ENCODE measurements at regions not wholly inside any gene's neighbourhood (a gene's known extent, or its start where the extent isn't known, plus 50 kb on each side); places are given as distances from the start of the nearest gene placed in this dataset.

- intact Hi-C loops (cut with micrococcal nuclease) = no loop called here
- Mint-ChIP-seq H3K27me3 (peaks cover 0 to 2% of the 10 kb centered on the region in 2 donors), H3K4me3 (no peak overlapping the region), H3K9me3 (no peaks in the 10 kb centered on the region), H3K36me3 (no peaks in the 10 kb centered on the region), H3K4me1 (no peaks in the 10 kb centered on the region), H3K27ac (no peak overlapping the region)
- no peaks in the 10 kb centered on the region for H3K9me3 ChIP-seq (ENCODE audit: control insufficient read depth in 1 of 2, low read length in 2 of 2)
- POLR2A ChIA-PET (ENCODE audit: partially characterized antibody) = no interaction called here
- no peaks in the 10 kb centered on the region for H3K4me1 ChIP-seq (ENCODE audit: insufficient read depth, low read length)
- no peak overlapping the region for H3K27ac ChIP-seq (ENCODE audit: low read depth, low read length)
- no peak overlapping the region for H3K4me3 ChIP-seq (ENCODE audit: low read length in 2 of 2)
- no peaks in the 10 kb centered on the region for H3K27me3 ChIP-seq (ENCODE audit: insufficient read depth, low read length)
- no peak for DNase-seq
- CTCF ChIA-PET (ENCODE audit: partially characterized antibody) = interaction anchor here (2.1 kb wide), 1 partner anchor 25 kb away, joined by 8 read pairs; no protein-coding TSS in a partner anchor
- no peaks in the 10 kb centered on the region for H3K36me3 ChIP-seq (ENCODE audit: insufficient read depth, low read length)
Measured at GRCh38 chr11:32200136-32200847, 109.4 kb downstream of the RCN1 start.

- no peaks in the 10 kb centered on the region for H3K27me3 ChIP-seq (ENCODE audit: insufficient read depth, low read length)
- H3K27me3 Mint-ChIP-seq = peaks cover 10 to 12% of the 10 kb centered on the region in 2 donors
- H3K4me1 Mint-ChIP-seq = no peaks in the 10 kb centered on the region
- no peaks in the 10 kb centered on the region for H3K4me1 ChIP-seq (ENCODE audit: insufficient read depth, low read length)
- intact Hi-C loops (cut with micrococcal nuclease) = no loop called here
- peaks cover 0 to 2% (median 0%) of the 10 kb centered on the region in 8 donors for H3K9me3 Mint-ChIP-seq
- H3K4me3 Mint-ChIP-seq = no peak overlapping the region
- H3K9me3 ChIP-seq (ENCODE audit: control insufficient read depth in 1 of 2, low read length in 2 of 2) = no peaks in the 10 kb centered on the region
- POLR2A ChIA-PET (ENCODE audit: partially characterized antibody) = no interaction called here
- H3K27ac Mint-ChIP-seq = no peak overlapping the region
- no peaks in the 10 kb centered on the region for H3K36me3 ChIP-seq (ENCODE audit: insufficient read depth, low read length)
- CTCF ChIA-PET (ENCODE audit: partially characterized antibody) = no interaction called here
- no peak overlapping the region for H3K27ac ChIP-seq (ENCODE audit: low read depth, low read length)
- no peak for DNase-seq
- H3K36me3 Mint-ChIP-seq = no peaks in the 10 kb centered on the region
- H3K4me3 ChIP-seq (ENCODE audit: low read length in 2 of 2) = no peak overlapping the region
Measured at GRCh38 chr11:32204751-32205150, 113.9 kb downstream of the RCN1 start.

- CTCF ChIA-PET (ENCODE audit: partially characterized antibody) = interaction anchor here (1.6 kb wide), 1 partner anchor 9 kb away, joined by 4 read pairs; no protein-coding TSS in a partner anchor
- H3K4me3 Mint-ChIP-seq = no peak overlapping the region
- H3K36me3 Mint-ChIP-seq = no peaks in the 10 kb centered on the region
- intact Hi-C loops (cut with micrococcal nuclease) = no loop called here
- Histone ChIP-seq H3K27ac (ENCODE audit: low read depth, low read length) (no peak overlapping the region), H3K9me3 (ENCODE audit: control insufficient read depth in 1 of 2, low read length in 2 of 2) (no peaks in the 10 kb centered on the region), H3K4me3 (ENCODE audit: low read length in 2 of 2) (no peak overlapping the region), H3K4me1 (ENCODE audit: insufficient read depth, low read length) (no peaks in the 10 kb centered on the region), H3K36me3 (ENCODE audit: insufficient read depth, low read length) (no peaks in the 10 kb centered on the region), H3K27me3 (ENCODE audit: insufficient read depth, low read length) (no peaks in the 10 kb centered on the region)
- peaks cover 0 to 2% (median 0%) of the 10 kb centered on the region in 8 donors for H3K9me3 Mint-ChIP-seq
- no peaks in the 10 kb centered on the region for H3K4me1 Mint-ChIP-seq
- POLR2A ChIA-PET (ENCODE audit: partially characterized antibody) = no interaction called here
- H3K27me3 Mint-ChIP-seq = peaks cover 20 to 22% of the 10 kb centered on the region in 2 donors
- H3K27ac Mint-ChIP-seq = no peak overlapping the region
- no peak for DNase-seq
Measured at GRCh38 chr11:32210556-32210955, 119.7 kb downstream of the RCN1 start.

- peaks cover 16 to 17% of the 10 kb centered on the region in 2 donors for H3K27me3 Mint-ChIP-seq
- H3K27me3 ChIP-seq (ENCODE audit: insufficient read depth, low read length) = no peaks in the 10 kb centered on the region
Measured at GRCh38 chr11:32213223-32213622, 122.3 kb downstream of the RCN1 start.

GRCh38 chr11:32215157-32215556 lies 124.3 kb downstream of the RCN1 start:
- ChIA-PET POLR2A (ENCODE audit: partially characterized antibody) (no interaction called here), CTCF (ENCODE audit: partially characterized antibody) (interaction anchor here (1.0 kb wide), 1 partner anchor 17 kb away, joined by 3 read pairs; no protein-coding TSS in a partner anchor)
- no peaks in the 10 kb centered on the region for H3K9me3 ChIP-seq (ENCODE audit: control insufficient read depth in 1 of 2, low read length in 2 of 2)
- no peak overlapping the region for H3K27ac ChIP-seq (ENCODE audit: low read depth, low read length)
- no peak overlapping the region for H3K4me3 ChIP-seq (ENCODE audit: low read length in 2 of 2)
- Mint-ChIP-seq H3K9me3 (peaks cover 0 to 3% (median 0%) of the 10 kb centered on the region in 8 donors), H3K27me3 (peaks cover 9 to 11% of the 10 kb centered on the region in 2 donors), H3K36me3 (no peaks in the 10 kb centered on the region), H3K4me3 (no peak overlapping the region), H3K4me1 (no peaks in the 10 kb centered on the region), H3K27ac (no peak overlapping the region)
- DNase-seq = no peak
- no peaks in the 10 kb centered on the region for H3K36me3 ChIP-seq (ENCODE audit: insufficient read depth, low read length)
- no peaks in the 10 kb centered on the region for H3K4me1 ChIP-seq (ENCODE audit: insufficient read depth, low read length)
- no peaks in the 10 kb centered on the region for H3K27me3 ChIP-seq (ENCODE audit: insufficient read depth, low read length)
- intact Hi-C loops (cut with micrococcal nuclease) = no loop called here

More at GRCh38 chr11:32213223-32213622, 122.3 kb downstream of the RCN1 start:
- no peak for DNase-seq
- H3K9me3 ChIP-seq (ENCODE audit: control insufficient read depth in 1 of 2, low read length in 2 of 2) = no peaks in the 10 kb centered on the region
- H3K4me1 ChIP-seq (ENCODE audit: insufficient read depth, low read length) = no peaks in the 10 kb centered on the region
- Mint-ChIP-seq H3K9me3 (peaks cover 0 to 3% (median 0%) of the 10 kb centered on the region in 8 donors), H3K36me3 (no peaks in the 10 kb centered on the region), H3K4me3 (no peak overlapping the region), H3K4me1 (no peaks in the 10 kb centered on the region), H3K27ac (no peak overlapping the region)
- ChIA-PET CTCF (ENCODE audit: partially characterized antibody) (no interaction called here), POLR2A (ENCODE audit: partially characterized antibody) (no interaction called here)
- H3K27ac ChIP-seq (ENCODE audit: low read depth, low read length) = no peak overlapping the region
- no peaks in the 10 kb centered on the region for H3K36me3 ChIP-seq (ENCODE audit: insufficient read depth, low read length)
- H3K4me3 ChIP-seq (ENCODE audit: low read length in 2 of 2) = no peak overlapping the region
- intact Hi-C loops (cut with micrococcal nuclease) = no loop called here

- Histone ChIP-seq H3K4me3 (ENCODE audit: low read length in 2 of 2) (no peak overlapping the region), H3K27me3 (ENCODE audit: insufficient read depth, low read length) (no peaks in the 10 kb centered on the region), H3K36me3 (ENCODE audit: insufficient read depth, low read length) (no peaks in the 10 kb centered on the region), H3K4me1 (ENCODE audit: insufficient read depth, low read length) (no peaks in the 10 kb centered on the region), H3K27ac (ENCODE audit: low read depth, low read length) (no peak overlapping the region), H3K9me3 (ENCODE audit: control insufficient read depth in 1 of 2, low read length in 2 of 2) (no peaks in the 10 kb centered on the region)
- CTCF ChIA-PET (ENCODE audit: partially characterized antibody) = no interaction called here
- intact Hi-C loops (cut with micrococcal nuclease) = no loop called here
- H3K27ac Mint-ChIP-seq = no peak overlapping the region
- DNase-seq = no peak
- peaks cover 0 to 1% (median 0%) of the 10 kb centered on the region in 8 donors for H3K9me3 Mint-ChIP-seq
- peaks cover 4 to 6% of the 10 kb centered on the region in 2 donors for H3K27me3 Mint-ChIP-seq
- POLR2A ChIA-PET (ENCODE audit: partially characterized antibody) = no interaction called here
- H3K4me1 Mint-ChIP-seq = no peaks in the 10 kb centered on the region
- no peaks in the 10 kb centered on the region for H3K36me3 Mint-ChIP-seq
- no peak overlapping the region for H3K4me3 Mint-ChIP-seq
Measured at GRCh38 chr11:32216749-32217148, 125.9 kb downstream of the RCN1 start.

- intact Hi-C loops (cut with micrococcal nuclease) = no loop called here
- Mint-ChIP-seq H3K9me3 (peaks cover 0 to 3% (median 0%) of the 10 kb centered on the region in 8 donors), H3K36me3 (no peaks in the 10 kb centered on the region), H3K27me3 (peaks cover 4% of the 10 kb centered on the region in 2 donors), H3K4me1 (no peaks in the 10 kb centered on the region), H3K27ac (no peak overlapping the region), H3K4me3 (no peak overlapping the region)
- Histone ChIP-seq H3K27me3 (ENCODE audit: insufficient read depth, low read length) (no peaks in the 10 kb centered on the region), H3K4me1 (ENCODE audit: insufficient read depth, low read length) (no peaks in the 10 kb centered on the region), H3K4me3 (ENCODE audit: low read length in 2 of 2) (no peak overlapping the region), H3K27ac (ENCODE audit: low read depth, low read length) (no peak overlapping the region), H3K36me3 (ENCODE audit: insufficient read depth, low read length) (no peaks in the 10 kb centered on the region), H3K9me3 (ENCODE audit: control insufficient read depth in 1 of 2, low read length in 2 of 2) (no peaks in the 10 kb centered on the region)
- no peak for DNase-seq
- CTCF ChIA-PET (ENCODE audit: partially characterized antibody) = no interaction called here
- POLR2A ChIA-PET (ENCODE audit: partially characterized antibody) = no interaction called here
Measured at GRCh38 chr11:32219320-32219719, 128.4 kb downstream of the RCN1 start.
